ENCODE measurements at regions not wholly inside any gene's neighbourhood (a gene's known extent, or its start where the extent isn't known, plus 50 kb on each side); places are given as distances from the start of the nearest gene placed in this dataset.

GRCh38 chr9:115765060-115765459 is 388.5 kb upstream of the PAPPA start:
- no peaks in the 10 kb centered on the region for H3K4me1 ChIP-seq (ENCODE audit: insufficient read depth, low read length, poor library complexity, severe bottlenecking)
- TF ChIP-seq CTCF (conservative IDR thresholded peaks at IDR 0.05; ENCODE audit: low read length) (no peak), EZH2phosphoT487 (IDR thresholded peaks at IDR 0.05; ENCODE audit: borderline replicate concordance) (no peak)

DNA sequence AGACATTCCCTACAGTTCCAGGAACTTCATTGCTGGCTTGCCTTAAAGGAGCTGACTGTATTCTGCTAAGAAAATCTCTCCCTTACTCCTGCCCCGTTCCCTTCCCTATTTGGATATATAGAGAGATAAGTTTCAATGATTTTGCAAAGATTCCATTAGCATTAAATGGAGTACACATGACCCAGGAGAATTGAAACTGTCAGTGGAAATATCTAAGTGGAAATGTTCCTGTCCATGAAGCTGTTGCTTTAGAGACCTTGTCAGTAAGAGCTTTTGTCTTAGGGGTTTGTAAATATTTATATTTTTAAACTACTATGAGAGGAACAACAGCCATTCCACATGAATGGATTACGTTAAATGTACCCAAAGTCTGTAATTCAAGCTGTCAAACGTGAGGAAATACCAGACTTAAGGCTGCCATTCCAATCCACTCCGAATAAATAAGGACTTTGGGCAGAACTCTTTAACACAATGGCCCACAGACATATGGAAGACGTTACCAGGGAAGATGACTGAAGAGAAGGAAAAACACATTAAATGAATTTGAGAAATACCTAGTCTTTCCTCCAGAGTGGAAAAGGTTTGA is 387.1 kb upstream of the PAPPA start:
- Histone ChIP-seq H3K4me2 (ENCODE audit: low read depth, low read length, poor library complexity, severe bottlenecking) (no peak overlapping the region), H3K27me3 (ENCODE audit: insufficient read depth, low read length, poor library complexity, severe bottlenecking) (no peaks in the 10 kb centered on the region), H3K9me3 (ENCODE audit: insufficient read depth, low read depth, low read length) (no peaks in the 10 kb centered on the region), H3K9me2 (replicated peaks; ENCODE audit: low read depth, low read length) (no peaks in the 10 kb centered on the region), H3K4me1 (ENCODE audit: insufficient read depth, low read length, poor library complexity, severe bottlenecking) (no peaks in the 10 kb centered on the region), H3K4me3 (ENCODE audit: low read length, poor library complexity, severe bottlenecking) (no peak overlapping the region), H3K79me2 (ENCODE audit: insufficient read depth, low read length) (no peaks in the 10 kb centered on the region), H2AFZ (ENCODE audit: low read length) (no peak overlapping the region), H3K9ac (ENCODE audit: low read depth, low read length, poor library complexity, severe bottlenecking) (no peak overlapping the region), H3K36me3 (ENCODE audit: insufficient read depth, low read length) (no peaks in the 10 kb centered on the region), H3F3A (ENCODE audit: low read depth) (no peaks in the 10 kb centered on the region), H4K20me1 (ENCODE audit: insufficient read depth, low read length, poor library complexity, severe bottlenecking) (no peaks in the 10 kb centered on the region)
- TF ChIP-seq CTCF (conservative IDR thresholded peaks at IDR 0.05; ENCODE audit: low read length) (no peak), EZH2phosphoT487 (IDR thresholded peaks at IDR 0.05; ENCODE audit: borderline replicate concordance) (no peak)

More at GRCh38 chr9:115765060-115765459, 388.5 kb upstream of the PAPPA start:
- no peaks in the 10 kb centered on the region for H4K20me1 ChIP-seq (ENCODE audit: insufficient read depth, low read length, poor library complexity, severe bottlenecking)
- H3K9ac ChIP-seq (ENCODE audit: low read depth, low read length, poor library complexity, severe bottlenecking): no peak overlapping the region
- H3F3A ChIP-seq (ENCODE audit: low read depth): no peaks in the 10 kb centered on the region
- no peaks in the 10 kb centered on the region for H3K79me2 ChIP-seq (ENCODE audit: insufficient read depth, low read length)
- H3K4me3 ChIP-seq (ENCODE audit: low read length, poor library complexity, severe bottlenecking): no peak overlapping the region
- H2AFZ ChIP-seq (ENCODE audit: low read length): no peak overlapping the region
- H3K9me3 ChIP-seq (ENCODE audit: insufficient read depth, low read depth, low read length): no peaks in the 10 kb centered on the region
- no peaks in the 10 kb centered on the region for H3K27me3 ChIP-seq (ENCODE audit: insufficient read depth, low read length, poor library complexity, severe bottlenecking)
- H3K9me2 ChIP-seq (replicated peaks; ENCODE audit: low read depth, low read length): no peaks in the 10 kb centered on the region
- no peak overlapping the region for H3K4me2 ChIP-seq (ENCODE audit: low read depth, low read length, poor library complexity, severe bottlenecking)
- no peaks in the 10 kb centered on the region for H3K36me3 ChIP-seq (ENCODE audit: insufficient read depth, low read length)

GRCh38 chr9:115770521-115770920 is 383.1 kb upstream of the PAPPA start:
- no peaks in the 10 kb centered on the region for H3K79me2 ChIP-seq (ENCODE audit: insufficient read depth, low read length)
- H3K4me3 ChIP-seq (ENCODE audit: low read length, poor library complexity, severe bottlenecking): no peak overlapping the region
- no peaks in the 10 kb centered on the region for H3K4me1 ChIP-seq (ENCODE audit: insufficient read depth, low read length, poor library complexity, severe bottlenecking)
- H3F3A ChIP-seq (ENCODE audit: low read depth): no peaks in the 10 kb centered on the region
- no peaks in the 10 kb centered on the region for H3K9me2 ChIP-seq (replicated peaks; ENCODE audit: low read depth, low read length)
- no peak overlapping the region for H3K9ac ChIP-seq (ENCODE audit: low read depth, low read length, poor library complexity, severe bottlenecking)
- H3K4me2 ChIP-seq (ENCODE audit: low read depth, low read length, poor library complexity, severe bottlenecking): no peak overlapping the region
- H3K27me3 ChIP-seq (ENCODE audit: insufficient read depth, low read length, poor library complexity, severe bottlenecking): no peaks in the 10 kb centered on the region
- TF ChIP-seq EZH2phosphoT487 (IDR thresholded peaks at IDR 0.05; ENCODE audit: borderline replicate concordance): no peak
- TF ChIP-seq CTCF (conservative IDR thresholded peaks at IDR 0.05; ENCODE audit: low read length): no peak
- no peaks in the 10 kb centered on the region for H3K9me3 ChIP-seq (ENCODE audit: insufficient read depth, low read depth, low read length)
- H3K36me3 ChIP-seq (ENCODE audit: insufficient read depth, low read length): no peaks in the 10 kb centered on the region
- no peak overlapping the region for H2AFZ ChIP-seq (ENCODE audit: low read length)
- no peaks in the 10 kb centered on the region for H4K20me1 ChIP-seq (ENCODE audit: insufficient read depth, low read length, poor library complexity, severe bottlenecking)

Measured in Loucy (cell line).